HEK293T (cell line): ENCODE measurements at regions not wholly inside any gene's neighbourhood (a gene's known extent, or its start where the extent isn't known, plus 50 kb on each side); places are given as distances from the start of the nearest gene placed in this dataset.

Experiments
- ARNT ChIP-seq: fragments of 450-650 bp; IDR thresholded peaks from 2 replicates; pipeline ENCODE4 v1.6.1; 2017; ENCODE audit warnings: mild to moderate bottlenecking
- BHLHE40 ChIP-seq: fragments of 450-650 bp; IDR thresholded peaks from 2 replicates; pipeline ENCODE4 v1.6.1; 2016; ENCODE audit warnings: mild to moderate bottlenecking, moderate library complexity, borderline replicate concordance
- CTBP1 ChIP-seq: fragments of 450-650 bp; IDR thresholded peaks from 2 replicates; pipeline ENCODE4 v1.6.1; 2016; ENCODE audit warnings: borderline replicate concordance
- ELF4 ChIP-seq: fragments of 450-650 bp; IDR thresholded peaks from 2 replicates; pipeline ENCODE4 v1.6.1; 2017; ENCODE audit warnings: antibody characterized with exemption
- FOXA1 ChIP-seq: fragments of 450-650 bp; IDR thresholded peaks from 2 replicates; pipeline ENCODE4 v1.6.1; 2016; ENCODE audit warnings: mild to moderate bottlenecking
- FOXK2 ChIP-seq: fragments of 450-650 bp; IDR thresholded peaks from 2 replicates; pipeline ENCODE4 v1.6.1; 2016; ENCODE audit warnings: mild to moderate bottlenecking
- FOXM1 ChIP-seq: fragments of 450-650 bp; IDR thresholded peaks from 2 replicates; pipeline ENCODE4 v1.6.1; 2017; ENCODE audit warnings: mild to moderate bottlenecking, borderline replicate concordance
- HDGF ChIP-seq: fragments of 450-650 bp; IDR thresholded peaks from 2 replicates; pipeline ENCODE4 v1.6.1; 2017; ENCODE audit warnings: antibody characterized with exemption, borderline replicate concordance
- NFRKB ChIP-seq: fragments of 450-650 bp; IDR thresholded peaks from 2 replicates; pipeline ENCODE4 v1.6.1; 2016; ENCODE audit warnings: mild to moderate bottlenecking, moderate library complexity
- PKNOX1 ChIP-seq: fragments of 450-650 bp; IDR thresholded peaks from 2 replicates; pipeline ENCODE4 v1.6.1; 2016
- SP1 ChIP-seq: fragments of 450-650 bp; IDR thresholded peaks from 2 replicates; pipeline ENCODE4 v1.6.1; 2017
- TARDBP ChIP-seq: fragments of 450-650 bp; IDR thresholded peaks from 2 replicates; pipeline ENCODE4 v1.6.1; 2016
- ZNF384 ChIP-seq: fragments of 450-650 bp; IDR thresholded peaks from 2 replicates; pipeline ENCODE4 v1.6.1; 2016

GRCh38 chr17:71845337-71845736, 275.5 kb upstream of the SOX9 start:
- no peak for TF ChIP-seq PKNOX1
- no peak for TF ChIP-seq TARDBP
- TF ChIP-seq BHLHE40: no peak
- TF ChIP-seq NFRKB: no peak
- TF ChIP-seq ARNT: no peak
- no peak for TF ChIP-seq FOXK2
- TF ChIP-seq FOXM1: no peak
- TF ChIP-seq FOXA1: no peak
- TF ChIP-seq SP1: no peak
- no peak for TF ChIP-seq ZNF384
- no peak for TF ChIP-seq ELF4
- TF ChIP-seq HDGF: no peak
- TF ChIP-seq CTBP1: no peak
